Activated CD8-positive, alpha-beta memory T cell treated with anti-CD3 and anti-CD28 coated beads, Interleukin-2, amount 10 ng/mL, durations not matched to agents 7 days and 5 days (primary cell): ENCODE measurements at regions not wholly inside any gene's neighbourhood (a gene's known extent, or its start where the extent isn't known, plus 50 kb on each side); places are given as distances from the start of the nearest gene placed in this dataset.
"Not testable (repeated sequence)": the region's sequence is repeated elsewhere in the genome, so short reads cannot be mapped to it uniquely, and the experiment has no call there.

Source experiments
- ATAC-seq: fragments of 150-1000 bp; cut with Tn5 transposase; one replicate; pipeline ENCODE4 v1.10.0; 2021; ENCODE audit warnings: moderate library complexity
- CTCF ChIA-PET: fragments of 350-600 bp; sonication (Branson Sonifier 250); formaldehyde crosslinking; loops from one replicate; lab custom pipeline; 2021; ENCODE audit warnings: antibody characterized with exemption; lab: Charles Lee
- DNase-seq: peaks from one replicate; pipeline ENCODE4 v3.0.0-alpha.2; 2020
- H3K27ac Mint-ChIP-seq: one replicate; pipeline ENCODE4 v1.8.0; 2021; ENCODE audit warnings: mild to moderate bottlenecking, mixed read lengths
- H3K27me3 Mint-ChIP-seq: one replicate; pipeline ENCODE4 v1.8.0; 2021; ENCODE audit warnings: mixed read lengths
- H3K36me3 Mint-ChIP-seq: one replicate; pipeline ENCODE4 v1.8.0; 2021; ENCODE audit warnings: mild to moderate bottlenecking, mixed read lengths
- H3K4me1 Mint-ChIP-seq: one replicate; pipeline ENCODE4 v1.8.0; 2021; ENCODE audit warnings: mixed read lengths
- H3K4me3 Mint-ChIP-seq: one replicate; pipeline ENCODE4 v1.8.0; 2021; ENCODE audit warnings: mild to moderate bottlenecking, moderate library complexity, mixed read lengths
- H3K9me3 Mint-ChIP-seq: one replicate; pipeline ENCODE4 v1.8.0; 2022; ENCODE audit warnings: low read depth, mixed read lengths

DNA sequence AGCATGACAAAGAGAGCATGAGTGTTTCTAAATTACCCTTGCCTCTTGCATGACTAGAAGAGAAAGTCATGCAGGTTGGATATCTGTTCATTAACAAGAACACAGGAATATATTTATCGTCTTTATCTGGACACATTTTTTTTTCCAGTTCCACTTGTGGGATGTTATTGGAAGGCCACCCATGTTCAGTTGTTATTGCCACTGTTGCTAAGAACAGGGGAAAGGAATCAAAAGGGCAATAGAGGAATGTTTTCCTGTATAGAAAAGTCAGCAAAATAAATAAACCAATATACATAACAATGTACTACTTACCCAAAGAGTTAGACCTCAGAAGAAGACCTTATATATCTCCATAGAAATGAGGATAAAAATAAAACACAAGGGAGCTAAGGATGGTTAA is 270.1 kb downstream of the QDPR start:
- CTCF ChIA-PET, result no interaction called here
- H3K4me1 Mint-ChIP-seq, result no peaks in the 10 kb centered on the region

GRCh38 chr4:17238633-17239032 is 273.3 kb downstream of the QDPR start:
- DNase-seq (no peak), ATAC-seq (no peak)
- H3K4me3 Mint-ChIP-seq, result no peak overlapping the region
- CTCF ChIA-PET, result no interaction called here
- peaks cover 4% of the 10 kb centered on the region for H3K27me3 Mint-ChIP-seq
- H3K9me3 Mint-ChIP-seq, result no peaks in the 10 kb centered on the region
- no peaks in the 10 kb centered on the region for H3K4me1 Mint-ChIP-seq
- no peak overlapping the region for H3K27ac Mint-ChIP-seq
- H3K36me3 Mint-ChIP-seq, result no peaks in the 10 kb centered on the region

More for the DNA sequence above, 270.1 kb downstream of the QDPR start:
- H3K27me3 Mint-ChIP-seq, result peaks cover 3% of the 10 kb centered on the region
- H3K9me3 Mint-ChIP-seq, result no peaks in the 10 kb centered on the region
- no peak overlapping the region for H3K4me3 Mint-ChIP-seq
- DNase-seq, result no peak
- H3K27ac Mint-ChIP-seq, result no peak overlapping the region
- no peak for ATAC-seq
- no peaks in the 10 kb centered on the region for H3K36me3 Mint-ChIP-seq

DNA sequence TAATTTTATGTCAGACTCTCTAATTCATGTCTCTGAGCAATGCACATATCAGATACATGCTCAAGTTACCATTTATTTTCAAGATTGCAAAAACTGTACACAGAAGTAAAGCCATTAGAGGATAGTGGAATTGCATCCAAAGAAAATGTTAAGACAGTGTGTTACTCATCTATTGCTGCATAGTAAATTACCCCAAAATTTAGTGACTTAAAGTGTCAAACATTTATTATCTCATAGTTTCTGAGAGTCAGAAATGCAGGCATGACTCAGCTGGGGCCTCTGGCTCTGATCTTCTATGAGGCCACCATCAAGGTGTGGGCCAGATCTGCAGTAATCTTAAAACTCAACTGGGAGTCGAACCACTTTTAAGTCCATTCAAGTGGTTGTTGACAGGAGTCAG is 275.2 kb downstream of the QDPR start:
- CTCF ChIA-PET, result no interaction called here

DNA sequence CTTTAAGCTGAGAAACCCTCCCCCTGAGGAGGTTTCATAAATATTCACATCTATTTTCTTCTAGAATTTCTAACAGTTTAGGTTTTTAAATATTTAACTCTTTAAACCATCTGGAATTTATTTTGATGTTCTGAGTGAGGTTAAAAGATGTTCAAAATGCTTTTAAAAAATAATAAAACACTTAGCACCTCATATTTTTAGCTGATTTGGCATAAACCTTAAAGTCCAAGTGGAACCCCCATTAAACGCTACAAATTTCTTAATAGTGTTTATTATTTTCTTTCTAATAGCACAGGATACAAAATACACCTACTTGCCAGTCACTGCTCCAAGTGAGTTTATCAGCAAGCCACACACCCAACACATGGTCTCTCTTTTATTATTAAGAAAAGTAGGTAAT is 277.2 kb downstream of the QDPR start:
- Mint-ChIP-seq H3K27me3 (peaks cover 6% of the 10 kb centered on the region), H3K36me3 (no peaks in the 10 kb centered on the region), H3K4me3 (no peak overlapping the region), H3K4me1 (no peaks in the 10 kb centered on the region), H3K27ac (no peak overlapping the region), H3K9me3 (no peaks in the 10 kb centered on the region)
- CTCF ChIA-PET, result no interaction called here
- ATAC-seq, result no peak
- DNase-seq, result no peak

More for the DNA sequence above, 275.2 kb downstream of the QDPR start:
- Mint-ChIP-seq H3K36me3 (no peaks in the 10 kb centered on the region), H3K4me1 (no peaks in the 10 kb centered on the region), H3K27me3 (peaks cover 4% of the 10 kb centered on the region), H3K4me3 (no peak overlapping the region), H3K9me3 (no peaks in the 10 kb centered on the region), H3K27ac (no peak overlapping the region)
- DNase-seq (no peak), ATAC-seq (no peak)

GRCh38 chr4:17232566-17233253 is 279.2 kb downstream of the QDPR start:
- ATAC-seq (no peak), DNase-seq (no peak)
- H3K4me3 Mint-ChIP-seq, result no peak overlapping the region
- CTCF ChIA-PET, result no interaction called here
- no peaks in the 10 kb centered on the region for H3K9me3 Mint-ChIP-seq
- H3K36me3 Mint-ChIP-seq, result no peaks in the 10 kb centered on the region
- peaks cover 10% of the 10 kb centered on the region for H3K27me3 Mint-ChIP-seq
- H3K4me1 Mint-ChIP-seq, result no peaks in the 10 kb centered on the region
- H3K27ac Mint-ChIP-seq, result no peak overlapping the region

DNA sequence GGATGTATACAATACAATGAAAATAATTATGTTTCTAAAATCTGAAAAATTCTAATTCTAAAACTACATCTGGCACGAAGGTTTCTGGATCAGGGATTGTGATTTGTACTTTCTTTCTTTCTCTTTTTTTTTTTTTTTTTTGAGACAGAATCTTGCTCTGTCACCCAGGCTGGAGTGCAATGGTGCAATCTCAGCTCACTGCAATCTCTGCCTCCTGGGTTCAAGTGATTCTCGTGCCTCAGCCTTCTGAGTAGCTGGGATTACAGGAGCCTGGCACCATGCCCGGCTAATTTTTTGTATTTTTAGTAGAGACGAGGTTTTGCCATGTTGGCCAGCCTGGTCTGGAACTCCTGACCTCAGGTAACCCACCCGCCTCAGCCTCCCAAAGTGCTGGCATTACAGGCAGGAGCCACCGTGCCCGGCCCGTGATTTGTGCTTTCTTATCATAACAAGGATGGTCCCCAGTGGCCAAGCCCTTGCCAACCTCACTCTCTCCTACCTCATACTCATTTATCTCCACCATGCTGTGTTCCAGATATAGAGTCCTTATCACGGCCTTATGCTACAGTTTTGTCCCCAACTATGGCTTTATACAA is 279.9 kb downstream of the QDPR start:
- H3K4me3 Mint-ChIP-seq, ATAC-seq, H3K4me1 Mint-ChIP-seq, CTCF ChIA-PET, H3K9me3 Mint-ChIP-seq, DNase-seq, H3K36me3 Mint-ChIP-seq, H3K27me3 Mint-ChIP-seq, H3K27ac Mint-ChIP-seq: not testable (repeated sequence)

- Mint-ChIP-seq H3K27ac (no peak overlapping the region), H3K36me3 (no peaks in the 10 kb centered on the region), H3K4me3 (no peak overlapping the region), H3K27me3 (peaks cover 7% of the 10 kb centered on the region), H3K9me3 (no peaks in the 10 kb centered on the region), H3K4me1 (no peaks in the 10 kb centered on the region)
- ATAC-seq (no peak), DNase-seq (no peak)
- CTCF ChIA-PET, result no interaction called here
Measured at GRCh38 chr4:17230727-17231126, 281.2 kb downstream of the QDPR start.

- no peak overlapping the region for H3K4me3 Mint-ChIP-seq
- no peak for DNase-seq
- no peak for ATAC-seq
- no peaks in the 10 kb centered on the region for H3K4me1 Mint-ChIP-seq
- peaks cover 2% of the 10 kb centered on the region for H3K9me3 Mint-ChIP-seq
- H3K36me3 Mint-ChIP-seq, result no peaks in the 10 kb centered on the region
- H3K27ac Mint-ChIP-seq, result no peak overlapping the region
- H3K27me3 Mint-ChIP-seq, result no peaks in the 10 kb centered on the region
- CTCF ChIA-PET, result no interaction called here
Measured at GRCh38 chr4:17220816-17221215, 291.1 kb downstream of the QDPR start.

- Mint-ChIP-seq H3K4me1 (no peaks in the 10 kb centered on the region), H3K4me3 (no peak overlapping the region), H3K27ac (no peak overlapping the region), H3K9me3 (peaks cover 5% of the 10 kb centered on the region), H3K36me3 (peaks cover 2% of the 10 kb centered on the region), H3K27me3 (no peaks in the 10 kb centered on the region)
- DNase-seq (no peak), ATAC-seq (no peak)
- CTCF ChIA-PET, result no interaction called here
Measured at GRCh38 chr4:17218786-17219185, 293.1 kb downstream of the QDPR start.

GRCh38 chr4:17206829-17207801 is 304.8 kb downstream of the QDPR start:
- Mint-ChIP-seq H3K4me1 (no peaks in the 10 kb centered on the region), H3K36me3 (no peaks in the 10 kb centered on the region), H3K4me3 (no peak overlapping the region), H3K27me3 (peaks cover 11% of the 10 kb centered on the region), H3K27ac (no peak overlapping the region), H3K9me3 (no peaks in the 10 kb centered on the region)
- DNase-seq (no peak), ATAC-seq (no peak)
- CTCF ChIA-PET, result no interaction called here

GRCh38 chr4:17204908-17205307 is 306.5 kb upstream of the LDB2 start:
- Mint-ChIP-seq H3K36me3 (no peaks in the 10 kb centered on the region), H3K27me3 (peaks cover 11% of the 10 kb centered on the region), H3K27ac (no peak overlapping the region), H3K4me3 (no peak overlapping the region), H3K4me1 (no peaks in the 10 kb centered on the region), H3K9me3 (no peaks in the 10 kb centered on the region)
- CTCF ChIA-PET, result no interaction called here
- no peak for DNase-seq
- ATAC-seq, result no peak

- no peak overlapping the region for H3K4me3 Mint-ChIP-seq
- peaks cover 11% of the 10 kb centered on the region for H3K27me3 Mint-ChIP-seq
- no peaks in the 10 kb centered on the region for H3K4me1 Mint-ChIP-seq
- ATAC-seq (no peak), DNase-seq (no peak)
- no peaks in the 10 kb centered on the region for H3K36me3 Mint-ChIP-seq
- no peak overlapping the region for H3K27ac Mint-ChIP-seq
- CTCF ChIA-PET, result no interaction called here
- H3K9me3 Mint-ChIP-seq, result no peaks in the 10 kb centered on the region
Measured at GRCh38 chr4:17203797-17204196, 305.4 kb upstream of the LDB2 start.

DNA sequence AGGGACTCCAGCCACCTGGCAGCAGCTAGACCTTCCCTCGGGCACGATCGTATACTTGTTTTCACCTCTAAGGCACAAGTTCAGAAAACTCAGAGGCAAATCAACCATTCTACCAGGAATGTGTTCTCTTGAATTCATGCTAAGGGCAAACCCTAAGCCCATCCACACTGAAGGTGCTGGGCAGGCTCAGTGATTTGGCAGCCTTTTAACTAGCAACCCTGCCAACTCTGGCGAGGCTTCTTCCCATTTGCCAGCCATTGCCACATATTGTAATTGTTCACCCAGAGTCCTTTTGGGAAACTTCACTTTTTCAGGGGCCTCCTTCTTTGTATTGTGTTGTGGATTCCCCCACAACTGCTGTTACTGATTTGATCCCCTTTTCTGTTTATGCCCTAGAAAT is 298.6 kb upstream of the LDB2 start:
- ATAC-seq (no peak), DNase-seq (no peak)
- Mint-ChIP-seq H3K27me3 (no peaks in the 10 kb centered on the region), H3K9me3 (no peaks in the 10 kb centered on the region), H3K36me3 (no peaks in the 10 kb centered on the region), H3K27ac (no peak overlapping the region), H3K4me1 (no peaks in the 10 kb centered on the region), H3K4me3 (no peak overlapping the region)
- CTCF ChIA-PET, result no interaction called here
